ENCODE measurements at regions not wholly inside any gene's neighbourhood (a gene's known extent, or its start where the extent isn't known, plus 50 kb on each side); places are given as distances from the start of the nearest gene placed in this dataset.
"Not testable (repeated sequence)": the region's sequence is repeated elsewhere in the genome, so short reads cannot be mapped to it uniquely, and the experiment has no call there.

DNA sequence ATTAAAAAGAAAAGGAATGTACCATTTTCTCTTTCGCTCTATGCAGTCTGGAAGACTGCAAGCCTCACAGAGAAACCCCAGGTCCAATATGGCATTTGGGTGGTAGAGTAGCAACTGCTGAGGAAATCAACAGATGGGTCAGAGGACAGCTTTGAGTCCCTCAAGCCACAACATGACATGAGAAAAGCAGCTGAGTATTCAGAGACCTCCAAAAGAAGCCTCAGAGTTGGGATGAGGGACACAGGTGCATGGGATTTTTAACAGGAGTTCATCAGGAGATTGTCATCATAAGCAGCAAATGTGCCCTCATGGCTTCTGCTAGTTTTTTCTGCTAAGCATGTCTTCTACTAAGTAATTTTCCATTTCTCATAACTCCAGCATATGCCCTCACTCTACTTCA lies 111.6 kb downstream of the BLID start:
- no peaks in the 10 kb centered on the region for H3K27me3 ChIP-seq (replicated peaks; ENCODE audit: control insufficient read depth, insufficient read depth, low read length)
- H3K4me3 ChIP-seq (replicated peaks; ENCODE audit: low read depth, low read length) = no peak overlapping the region
- DNase-seq (ENCODE audit: extremely low read depth, insufficient read length) = no peak
- no peak for TF ChIP-seq CTCF (IDR thresholded peaks at IDR 0.05; ENCODE audit: insufficient read depth, low read length, poor library complexity, severe bottlenecking)
- no peaks in the 10 kb centered on the region for H3K36me3 ChIP-seq (ENCODE audit: control insufficient read depth, insufficient read depth, low read length)

GRCh38 chr11:122002926-122003325 lies 113.1 kb downstream of the BLID start:
- no peak for TF ChIP-seq CTCF (IDR thresholded peaks at IDR 0.05; ENCODE audit: insufficient read depth, low read length, poor library complexity, severe bottlenecking)
- Histone ChIP-seq H3K27me3 (replicated peaks; ENCODE audit: control insufficient read depth, insufficient read depth, low read length) (no peaks in the 10 kb centered on the region), H3K4me3 (replicated peaks; ENCODE audit: low read depth, low read length) (no peak overlapping the region), H3K36me3 (ENCODE audit: control insufficient read depth, insufficient read depth, low read length) (no peaks in the 10 kb centered on the region)
- DNase-seq (ENCODE audit: extremely low read depth, insufficient read length) = no peak

- TF ChIP-seq CTCF (IDR thresholded peaks at IDR 0.05; ENCODE audit: insufficient read depth, low read length, poor library complexity, severe bottlenecking) = no peak
- H3K4me3 ChIP-seq (replicated peaks; ENCODE audit: low read depth, low read length) = no peak overlapping the region
- DNase-seq (ENCODE audit: extremely low read depth, insufficient read length) = no peak
- H3K36me3 ChIP-seq (ENCODE audit: control insufficient read depth, insufficient read depth, low read length) = no peaks in the 10 kb centered on the region
- no peaks in the 10 kb centered on the region for H3K27me3 ChIP-seq (replicated peaks; ENCODE audit: control insufficient read depth, insufficient read depth, low read length)
Observed at GRCh38 chr11:122002047-122002446, 114.0 kb downstream of the BLID start.

- Histone ChIP-seq H3K4me3 (replicated peaks; ENCODE audit: low read depth, low read length) (no peak overlapping the region), H3K27me3 (replicated peaks; ENCODE audit: control insufficient read depth, insufficient read depth, low read length) (no peaks in the 10 kb centered on the region), H3K36me3 (ENCODE audit: control insufficient read depth, insufficient read depth, low read length) (no peaks in the 10 kb centered on the region)
- no peak for DNase-seq (ENCODE audit: extremely low read depth, insufficient read length)
- no peak for TF ChIP-seq CTCF (IDR thresholded peaks at IDR 0.05; ENCODE audit: insufficient read depth, low read length, poor library complexity, severe bottlenecking)
Observed at GRCh38 chr11:121999651-122000050, 116.4 kb downstream of the BLID start.

- no peak for TF ChIP-seq CTCF (IDR thresholded peaks at IDR 0.05; ENCODE audit: insufficient read depth, low read length, poor library complexity, severe bottlenecking)
- Histone ChIP-seq H3K36me3 (ENCODE audit: control insufficient read depth, insufficient read depth, low read length) (no peaks in the 10 kb centered on the region), H3K4me3 (replicated peaks; ENCODE audit: low read depth, low read length) (no peak overlapping the region), H3K27me3 (replicated peaks; ENCODE audit: control insufficient read depth, insufficient read depth, low read length) (no peaks in the 10 kb centered on the region)
- no peak for DNase-seq (ENCODE audit: extremely low read depth, insufficient read length)
Observed at GRCh38 chr11:121996574-121996973, 119.4 kb downstream of the BLID start.

- Histone ChIP-seq H3K36me3 (ENCODE audit: control insufficient read depth, insufficient read depth, low read length) (no peaks in the 10 kb centered on the region), H3K4me3 (replicated peaks; ENCODE audit: low read depth, low read length) (no peak overlapping the region), H3K27me3 (replicated peaks; ENCODE audit: control insufficient read depth, insufficient read depth, low read length) (no peaks in the 10 kb centered on the region)
- TF ChIP-seq CTCF (IDR thresholded peaks at IDR 0.05; ENCODE audit: insufficient read depth, low read length, poor library complexity, severe bottlenecking) = no peak
- DNase-seq (ENCODE audit: extremely low read depth, insufficient read length) = no peak
Observed at GRCh38 chr11:121983901-121984300, 132.1 kb downstream of the BLID start.

DNA sequence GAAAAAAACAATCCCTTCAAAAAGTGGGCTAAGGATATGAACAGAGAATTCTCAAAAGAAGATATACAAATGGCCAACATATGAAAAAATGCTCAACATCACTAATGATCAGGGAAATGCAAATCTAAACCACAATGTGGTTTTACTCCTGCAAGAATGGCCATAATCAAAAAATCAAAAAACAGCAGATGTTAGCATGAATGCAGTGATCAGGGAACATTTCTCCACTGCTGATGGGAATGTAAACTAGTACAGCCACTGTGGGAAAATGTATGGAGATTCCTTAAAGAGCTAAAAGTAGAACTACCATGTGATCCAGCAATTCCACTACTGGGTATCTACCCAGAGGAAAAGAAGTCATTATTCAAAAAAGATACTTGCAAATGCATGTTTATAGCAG lies 138.1 kb downstream of the BLID start:
- not testable (repeated sequence) for H3K27me3 ChIP-seq (replicated peaks; ENCODE audit: control insufficient read depth, insufficient read depth, low read length); H3K4me3 ChIP-seq (replicated peaks; ENCODE audit: low read depth, low read length); H3K36me3 ChIP-seq (ENCODE audit: control insufficient read depth, insufficient read depth, low read length); DNase-seq (ENCODE audit: extremely low read depth, insufficient read length)
